H9 (cell line): ENCODE measurements at regions not wholly inside any gene's neighbourhood (a gene's known extent, or its start where the extent isn't known, plus 50 kb on each side); places are given as distances from the start of the nearest gene placed in this dataset.
A peak's percentile ranks its signal among the peaks of the same experiment; 100 is the strongest.

Experiments used
- DNase-seq: peaks from one replicate; pipeline ENCODE4 v3.0.0-alpha.2; 2017
- H2AFZ ChIP-seq: one replicate; pipeline ENCODE4 v1.6.1; 2013; ENCODE audit warnings: mild to moderate bottlenecking, low read length, control low read depth, moderate library complexity
- H2AK5ac ChIP-seq: 2 replicates; pipeline ENCODE4 v1.6.1; 2013; ENCODE audit warnings: low read length, control low read depth, mixed read lengths; ENCODE audit not compliant: insufficient read length
- H2BK120ac ChIP-seq: one replicate; pipeline ENCODE4 v1.6.1; 2013; ENCODE audit warnings: low read depth, mild to moderate bottlenecking, low read length, control low read depth, inconsistent platforms; ENCODE audit not compliant: poor library complexity, severe bottlenecking
- H2BK12ac ChIP-seq: 2 replicates; pipeline ENCODE4 v1.6.1; 2013; ENCODE audit warnings: low read length, control low read depth, mixed read lengths, low read depth; ENCODE audit not compliant: insufficient read length
- H2BK15ac ChIP-seq: 2 replicates; pipeline ENCODE4 v1.6.1; 2013; ENCODE audit warnings: low read depth, low read length, control low read depth
- H2BK20ac ChIP-seq: one replicate; pipeline ENCODE4 v1.6.1; 2013; ENCODE audit warnings: low read depth, mild to moderate bottlenecking, low read length, control low read depth, inconsistent platforms; ENCODE audit not compliant: poor library complexity, severe bottlenecking
- H2BK5ac ChIP-seq: 2 replicates; pipeline ENCODE4 v1.6.1; 2013; ENCODE audit warnings: low read length, control low read depth, mixed read lengths; ENCODE audit not compliant: insufficient read length
- H3K14ac ChIP-seq: 2 replicates; pipeline ENCODE4 v1.6.1; 2013; ENCODE audit warnings: low read length, control low read depth; ENCODE audit not compliant: insufficient read depth
- H3K18ac ChIP-seq: 2 replicates; pipeline ENCODE4 v1.6.1; 2013; ENCODE audit warnings: low read depth, mild to moderate bottlenecking, mixed read lengths, low read length, control low read depth; ENCODE audit not compliant: insufficient read length
- H3K23ac ChIP-seq: 2 replicates; pipeline ENCODE4 v1.6.1; 2013; ENCODE audit warnings: low read length, control low read depth, mixed read lengths, low read depth; ENCODE audit not compliant: insufficient read length
- H3K23me2 ChIP-seq: 2 replicates; pipeline ENCODE4 v1.6.1; 2013; ENCODE audit warnings: low read depth, mild to moderate bottlenecking, mixed read lengths, low read length, control low read depth; ENCODE audit not compliant: insufficient read length, poor library complexity, severe bottlenecking
- H3K27ac ChIP-seq: 2 replicates; pipeline ENCODE4 v1.5.1; 2013; ENCODE audit warnings: low read length, control low read depth, mixed read lengths, low read depth; ENCODE audit not compliant: insufficient read length
- H3K27me3 ChIP-seq: 2 replicates; pipeline ENCODE4 v1.6.1; 2013; ENCODE audit warnings: low read length, control low read depth, inconsistent platforms; ENCODE audit not compliant: insufficient read depth
- H3K4ac ChIP-seq: 2 replicates; pipeline ENCODE4 v1.6.1; 2013; ENCODE audit warnings: low read depth, mild to moderate bottlenecking, control low read depth, inconsistent platforms, low read length, moderate library complexity
- H3K4me1 ChIP-seq: 2 replicates; pipeline ENCODE4 v1.6.1; 2013; ENCODE audit warnings: low read length, control low read depth, inconsistent platforms; ENCODE audit not compliant: insufficient read depth
- H3K4me2 ChIP-seq: 2 replicates; pipeline ENCODE4 v1.6.1; 2013; ENCODE audit warnings: low read length, control low read depth, mixed read lengths; ENCODE audit not compliant: insufficient read length, insufficient read depth
- H3K56ac ChIP-seq: 2 replicates; pipeline ENCODE4 v1.6.1; 2013; ENCODE audit warnings: low read depth, mild to moderate bottlenecking, mixed read lengths, low read length, control low read depth; ENCODE audit not compliant: insufficient read length
- H3K79me1 ChIP-seq: 2 replicates; pipeline ENCODE4 v1.6.1; 2013; ENCODE audit warnings: low read depth, mild to moderate bottlenecking, moderate library complexity, low read length, control low read depth, inconsistent platforms; ENCODE audit not compliant: insufficient read depth, poor library complexity, severe bottlenecking
- H3K79me2 ChIP-seq: 2 replicates; pipeline ENCODE4 v1.6.1; 2013; ENCODE audit warnings: low read length, control low read depth, inconsistent platforms; ENCODE audit not compliant: insufficient read depth
- H3K9ac ChIP-seq: 2 replicates; pipeline ENCODE4 v1.6.1; 2013; ENCODE audit warnings: low read length, control low read depth, mixed read lengths; ENCODE audit not compliant: insufficient read length; ENCODE audit errors: extremely low read depth
- H3K9me3 ChIP-seq: one replicate; pipeline ENCODE4 v1.6.1; 2013; ENCODE audit warnings: low read depth, low read length, inconsistent platforms; ENCODE audit not compliant: control insufficient read depth
- H3T11ph ChIP-seq: one replicate; pipeline ENCODE4 v1.6.1; 2013; ENCODE audit warnings: mild to moderate bottlenecking, low read length, control low read depth, inconsistent platforms
- H4K20me1 ChIP-seq: one replicate; pipeline ENCODE4 v1.6.1; 2013; ENCODE audit not compliant: control insufficient read depth, insufficient read length, insufficient read depth
- H4K5ac ChIP-seq: 2 replicates; pipeline ENCODE4 v1.6.1; 2013; ENCODE audit warnings: low read depth, mild to moderate bottlenecking, mixed read lengths, low read length, control low read depth; ENCODE audit not compliant: insufficient read length
- H4K8ac ChIP-seq: replicated peaks from 2 replicates; pipeline ENCODE4 v1.6.1; 2013; ENCODE audit warnings: low read length, control low read depth, mixed read lengths, low read depth; ENCODE audit not compliant: insufficient read length
- H4K91ac ChIP-seq: 2 replicates; pipeline ENCODE4 v1.6.1; 2013; ENCODE audit warnings: low read depth, mild to moderate bottlenecking, moderate library complexity, mixed read lengths, low read length, control low read depth; ENCODE audit not compliant: insufficient read length
- H3K27ac Mint-ChIP-seq, 3 experiments: 2 replicates in 2 of 3; 3 replicates in 1 of 3; pipeline ENCODE4 v1.8.0; 2020 to 2021; ENCODE audit warnings: mixed read lengths in 3 of 3, mild to moderate bottlenecking in 1 of 3, moderate library complexity in 1 of 3
- H3K27me3 Mint-ChIP-seq: 2 replicates; pipeline ENCODE4 v1.8.0; 2021; ENCODE audit warnings: low read depth, mild to moderate bottlenecking, moderate library complexity, mixed read lengths
- H3K36me3 Mint-ChIP-seq, 3 experiments: 2 replicates in 2 of 3; 3 replicates in 1 of 3; pipeline ENCODE4 v1.8.0; 2020 to 2021; ENCODE audit warnings: low read depth in 3 of 3, mixed read lengths in 3 of 3; ENCODE audit not compliant: insufficient read depth in 1 of 3
- H3K4me1 Mint-ChIP-seq, 2 experiments: 2 replicates each; pipeline ENCODE4 v1.8.0; 2020; ENCODE audit warnings: mixed read lengths in 2 of 2
- H3K4me3 Mint-ChIP-seq, 2 experiments: 2 replicates in 1 of 2; 3 replicates in 1 of 2; pipeline ENCODE4 v1.8.0; 2020 to 2021; ENCODE audit warnings: mild to moderate bottlenecking in 2 of 2, mixed read lengths in 2 of 2, moderate library complexity in 1 of 2
- H3K9me3 Mint-ChIP-seq, 2 experiments: 2 replicates in 1 of 2; 3 replicates in 1 of 2; pipeline ENCODE4 v1.8.0; 2020; ENCODE audit warnings: mild to moderate bottlenecking in 2 of 2, mixed read lengths in 2 of 2, moderate library complexity in 1 of 2
- CTCF ChIP-seq: fragments of 200-600 bp; sonication (generic); conservative IDR thresholded peaks from 3 replicates; pipeline ENCODE4 v1.8.0; 2021; ENCODE audit warnings: antibody characterized with exemption, mild to moderate bottlenecking
- WGBS: extraction: QIAGEN DNeasy Blood & Tissue Kit; methylation state at CpG from one replicate; pipeline ENCODE4 v1.1.7; 2013; ENCODE audit warnings: missing lambda C conversion rate, low lambda C conversion rate, mixed read lengths; ENCODE audit not compliant: insufficient read length; ENCODE audit errors: extremely low coverage; 5-methylcytosine and 5-hydroxymethylcytosine counted together

- Histone ChIP-seq H3K14ac (no peak overlapping the region), H3K56ac (no peak overlapping the region), H3K23me2 (no peaks in the 10 kb centered on the region), H4K91ac (no peak overlapping the region), H3K27ac (no peak overlapping the region), H3K4ac (no peak overlapping the region), H3K9ac (no peak overlapping the region), H2AK5ac (no peak overlapping the region), H3K4me1 (no peaks in the 10 kb centered on the region), H2BK12ac (no peak overlapping the region), H3K4me2 (no peak overlapping the region), H2BK5ac (no peak overlapping the region), H4K8ac (peak overlapping the region; percentile 38), H2BK120ac (no peak overlapping the region), H4K5ac (no peak overlapping the region), H3K18ac (no peak overlapping the region), H4K20me1 (no peaks in the 10 kb centered on the region), H3K79me2 (no peaks in the 10 kb centered on the region), H2BK20ac (no peak overlapping the region), H2BK15ac (no peak overlapping the region), H3T11ph (no peak overlapping the region), H3K9me3 (no peaks in the 10 kb centered on the region), H2AFZ (no peak overlapping the region), H3K27me3 (no peaks in the 10 kb centered on the region), H3K23ac (no peak overlapping the region), H3K79me1 (no peaks in the 10 kb centered on the region)
- Mint-ChIP-seq H3K9me3 (peaks cover 10 to 16% of the 10 kb centered on the region in 2 experiments; a peak in 4 of 5 replicates), H3K27me3 (peaks cover 8% of the 10 kb centered on the region), H3K4me1 (peaks cover 4 to 7% of the 10 kb centered on the region in 2 experiments), H3K36me3 (peaks cover 0 to 16% (median 0%) of the 10 kb centered on the region in 3 experiments; a peak in 4 of 7 replicates), H3K27ac (no peak overlapping the region; a peak in 1 of 7 replicates), H3K4me3 (no peak overlapping the region)
- no peak for TF ChIP-seq CTCF
- peak; percentile 8 for DNase-seq
- WGBS: no CpG with 5 or more reads among the region's 8 CpGs
Measured at GRCh38 chr10:47225928-47226645, 73.9 kb upstream of the GDF10 start.
